Umbilical cord (tissue), 1 donor: ENCODE measurements at regions not wholly inside any gene's neighbourhood (a gene's known extent, or its start where the extent isn't known, plus 50 kb on each side); places are given as distances from the start of the nearest gene placed in this dataset.

Experiments
- DNase-seq: peaks from one replicate; pipeline ENCODE4 v3.0.0-alpha.2; 2015; ENCODE audit warnings: low spot score

GRCh38 chr7:12518920-12519681 is 51.4 kb upstream of the SCIN start:
- DNase-seq = no peak

- no peak for DNase-seq
These were observed 50.9 kb upstream of the SCIN start for GRCh38 chr7:12519682-12520009.
